GM12892 (cell line): ENCODE measurements at regions not wholly inside any gene's neighbourhood (a gene's known extent, or its start where the extent isn't known, plus 50 kb on each side); places are given as distances from the start of the nearest gene placed in this dataset.

Experiments used
- POLR2A ChIP-seq: IDR thresholded peaks from 2 replicates; pipeline ENCODE4 v1.6.1; 2011; ENCODE audit warnings: low read depth, low read length, control low read depth
- POLR2AphosphoS5 ChIP-seq: IDR thresholded peaks from 2 replicates; pipeline ENCODE4 v1.6.1; 2011; ENCODE audit warnings: low read depth, low read length, control low read depth
- TAF1 ChIP-seq: IDR thresholded peaks from 2 replicates; pipeline ENCODE4 v1.6.1; 2011; ENCODE audit warnings: low read depth, mild to moderate bottlenecking, control low read depth, low read length, borderline replicate concordance

- no peak for TF ChIP-seq POLR2AphosphoS5
- TF ChIP-seq POLR2A = no peak
- TF ChIP-seq TAF1 = no peak
These were observed 240.0 kb downstream of the LOXHD1 start for GRCh38 chr18:46416706-46417638.
